IMR-90 (cell line): ENCODE measurements at regions not wholly inside any gene's neighbourhood (a gene's known extent, or its start where the extent isn't known, plus 50 kb on each side); places are given as distances from the start of the nearest gene placed in this dataset.

ENCODE experiments used
- ATAC-seq: fragments of 200-7000 bp; cut with Tn5 transposase; 2 replicates; pipeline ENCODE4 v1.9.1; 2020; ENCODE audit warnings: low read depth, mild to moderate bottlenecking, moderate library complexity
- BruUV-seq: library from RNA; stranded (reverse); fragments of 400-500 nt; replicated peaks from 2 replicates; lab custom pipeline; 2021; lab: Mats Ljungman, UMichigan
- CTCF ChIA-PET: fragments of 300-600 bp; formaldehyde crosslinking; extraction: SDS; loops from one replicate; lab custom pipeline; 2021; ENCODE audit warnings: antibody characterized with exemption; lab: Yijun Ruan, JAX
- POLR2A ChIA-PET: fragments of 300-600 bp; sonication (Branson Sonifier 250); formaldehyde crosslinking; loops from one replicate; lab custom pipeline; 2022; ENCODE audit warnings: antibody characterized with exemption; ENCODE audit not compliant: unreplicated experiment; lab: Charles Lee
- DNase-seq: peaks from one replicate; pipeline ENCODE4 v3.0.0; 2013
- H2AFZ ChIP-seq: replicated peaks from 2 replicates; pipeline ENCODE3; 2013; ENCODE audit warnings: low read length, mild to moderate bottlenecking; ENCODE audit not compliant: poor library complexity
- H2AK5ac ChIP-seq: 2 replicates; pipeline ENCODE4 v1.6.1; 2013; ENCODE audit warnings: low read depth, low read length, inconsistent platforms
- H2AK9ac ChIP-seq: replicated peaks from 2 replicates; pipeline ENCODE3; 2013; ENCODE audit warnings: mild to moderate bottlenecking, low read depth, low read length, moderate library complexity; ENCODE audit not compliant: poor library complexity
- H2BK120ac ChIP-seq: 2 replicates; pipeline ENCODE4 v1.6.1; 2013; ENCODE audit warnings: low read depth, low read length, inconsistent platforms
- H2BK15ac ChIP-seq: 3 replicates; pipeline ENCODE4 v1.6.1; 2013; ENCODE audit warnings: low read depth, low read length, inconsistent platforms
- H2BK20ac ChIP-seq: 2 replicates; pipeline ENCODE4 v1.6.1; 2013; ENCODE audit warnings: low read depth, mild to moderate bottlenecking, inconsistent platforms, low read length, moderate library complexity
- H2BK5ac ChIP-seq: 2 replicates; pipeline ENCODE4 v1.6.1; 2013; ENCODE audit warnings: mild to moderate bottlenecking, low read depth, low read length, inconsistent platforms; ENCODE audit not compliant: poor library complexity, severe bottlenecking
- H3K14ac ChIP-seq: replicated peaks from 2 replicates; pipeline ENCODE4 v1.6.1; 2013; ENCODE audit warnings: low read depth, low read length, inconsistent platforms
- H3K18ac ChIP-seq: 2 replicates; pipeline ENCODE4 v1.6.1; 2013; ENCODE audit warnings: low read depth, low read length, control low read depth
- H3K23ac ChIP-seq: 2 replicates; pipeline ENCODE4 v1.6.1; 2013; ENCODE audit warnings: low read depth, low read length, inconsistent platforms
- H3K27ac ChIP-seq: 2 replicates; pipeline ENCODE4 v1.5.1; 2013; ENCODE audit warnings: mild to moderate bottlenecking, control low read depth, low read length; ENCODE audit not compliant: insufficient read depth
- H3K27me3 ChIP-seq: 2 replicates; pipeline ENCODE4 v1.6.1; 2013; ENCODE audit warnings: low read length; ENCODE audit not compliant: control insufficient read depth, insufficient read depth
- H3K36me3 ChIP-seq: 2 replicates; pipeline ENCODE4 v1.6.1; 2013; ENCODE audit warnings: low read length, mixed read lengths; ENCODE audit not compliant: control insufficient read depth, insufficient read depth
- H3K4ac ChIP-seq: 2 replicates; pipeline ENCODE4 v1.6.1; 2013; ENCODE audit warnings: low read depth, low read length, inconsistent platforms
- H3K4me1 ChIP-seq: 2 replicates; pipeline ENCODE4 v1.6.1; 2013; ENCODE audit warnings: low read length, mixed read lengths; ENCODE audit not compliant: control insufficient read depth, insufficient read depth
- H3K4me2 ChIP-seq: 2 replicates; pipeline ENCODE4 v1.6.1; 2013; ENCODE audit warnings: low read depth, mild to moderate bottlenecking, control low read depth, low read length, moderate library complexity
- H3K4me3 ChIP-seq: 2 replicates; pipeline ENCODE4 v1.5.1; 2013; ENCODE audit warnings: low read depth, mild to moderate bottlenecking, control low read depth, low read length, moderate library complexity; ENCODE audit not compliant: insufficient read depth
- H3K56ac ChIP-seq: 2 replicates; pipeline ENCODE4 v1.6.1; 2013; ENCODE audit warnings: low read length, inconsistent platforms; ENCODE audit not compliant: insufficient read depth; ENCODE audit errors: extremely low read depth
- H3K79me1 ChIP-seq, 2 experiments: 2 replicates each; pipeline ENCODE4 v1.6.1; 2013; ENCODE audit warnings: low read length in 2 of 2, inconsistent platforms in 1 of 2, low read depth in 1 of 2
- H3K9ac ChIP-seq: 2 replicates; pipeline ENCODE4 v1.6.1; 2013; ENCODE audit warnings: low read depth, low read length, control low read depth
- H3K9me1 ChIP-seq: 2 replicates; pipeline ENCODE4 v1.6.1; 2013; ENCODE audit warnings: low read length, inconsistent platforms; ENCODE audit not compliant: insufficient read depth
- H3K9me3 ChIP-seq: 2 replicates; pipeline ENCODE4 v1.6.1; 2013; ENCODE audit warnings: low read length; ENCODE audit not compliant: control insufficient read depth, insufficient read depth
- H4K20me1 ChIP-seq: 2 replicates; pipeline ENCODE4 v1.6.1; 2013; ENCODE audit warnings: low read length, inconsistent platforms; ENCODE audit not compliant: insufficient read depth
- H4K5ac ChIP-seq: 2 replicates; pipeline ENCODE4 v1.6.1; 2013; ENCODE audit warnings: mild to moderate bottlenecking, low read depth, low read length, control low read depth
- H4K8ac ChIP-seq, 2 experiments: 2 replicates each; pipeline ENCODE4 v1.6.1; 2013; ENCODE audit warnings: low read depth in 2 of 2, low read length in 2 of 2, control low read depth in 1 of 2, inconsistent platforms in 1 of 2
- H4K91ac ChIP-seq: 2 replicates; pipeline ENCODE4 v1.6.1; 2013; ENCODE audit warnings: low read depth, low read length, inconsistent platforms; ENCODE audit not compliant: insufficient read depth
- BHLHE40 ChIP-seq: fragments of 150-350 bp; IDR thresholded peaks from 2 replicates; pipeline ENCODE4 v1.6.1; 2016; ENCODE audit warnings: mild to moderate bottlenecking, low read depth, low read length
- CEBPB ChIP-seq: IDR thresholded peaks from 2 replicates; pipeline ENCODE4 v1.6.1; 2012; ENCODE audit warnings: low read depth, low read length, improper control_type of control experiment
- CHD1 ChIP-seq: IDR thresholded peaks from 2 replicates; pipeline ENCODE4 v1.6.1; 2012; ENCODE audit warnings: low read depth, low read length, improper control_type of control experiment
- FOS ChIP-seq: fragments of 150-350 bp; IDR thresholded peaks from 2 replicates; pipeline ENCODE4 v1.6.1; 2016; ENCODE audit warnings: low read depth, low read length
- MAFK ChIP-seq: IDR thresholded peaks from 2 replicates; pipeline ENCODE4 v1.6.1; 2012; ENCODE audit warnings: low read depth, low read length, improper control_type of control experiment
- MAZ ChIP-seq: IDR thresholded peaks from 2 replicates; pipeline ENCODE4 v1.6.1; 2012; ENCODE audit warnings: low read depth, mild to moderate bottlenecking, low read length, improper control_type of control experiment, moderate library complexity, borderline replicate concordance
- MXI1 ChIP-seq: IDR thresholded peaks from 2 replicates; pipeline ENCODE4 v1.6.1; 2012; ENCODE audit warnings: low read depth, mild to moderate bottlenecking, low read length, moderate library complexity, borderline replicate concordance
- NFE2L2 ChIP-seq: fragments of 150-350 bp; IDR thresholded peaks from 2 replicates; pipeline ENCODE4 v1.6.1; 2016; ENCODE audit warnings: low read depth, mild to moderate bottlenecking, low read length
- POLR2A ChIP-seq: IDR thresholded peaks from 2 replicates; pipeline ENCODE4 v1.6.1; 2012; ENCODE audit warnings: mild to moderate bottlenecking, low read depth, low read length
- RAD21 ChIP-seq: IDR thresholded peaks from 2 replicates; pipeline ENCODE4 v1.6.1; 2012; ENCODE audit warnings: low read length, improper control_type of control experiment
- RCOR1 ChIP-seq: IDR thresholded peaks from 2 replicates; pipeline ENCODE4 v1.6.1; 2012; ENCODE audit warnings: mild to moderate bottlenecking, low read length, improper control_type of control experiment; ENCODE audit not compliant: insufficient replicate concordance
- RFX5 ChIP-seq: IDR thresholded peaks from 2 replicates; pipeline ENCODE4 v1.8.0; 2012; ENCODE audit warnings: low read depth, mild to moderate bottlenecking, low read length, moderate library complexity
- SMC3 ChIP-seq: fragments of 150-350 bp; IDR thresholded peaks from 2 replicates; pipeline ENCODE4 v1.6.1; 2016; ENCODE audit warnings: low read depth, mild to moderate bottlenecking, antibody characterized with exemption, low read length, moderate library complexity
- WGBS, 2 experiments: methylation state at CpG; one replicate each; pipeline versions ENCODE4 v1.1.5 to v1.1.7; 2013; ENCODE audit warnings: missing lambda C conversion rate in 2 of 2; ENCODE audit not compliant: insufficient read length in 1 of 2; ENCODE audit errors: extremely low coverage in 2 of 2; 5-methylcytosine and 5-hydroxymethylcytosine counted together
- dilution Hi-C: fragments of 300-500 bp; cut with HindIII; formaldehyde crosslinking; loops from one replicate; pipeline ENCODE4 v1.14.3; 2018; ENCODE audit warnings: low sequenced_read_pairs; ENCODE audit not compliant: unreplicated experiment
- in situ Hi-C: fragments of 300-500 bp; cut with MboI; formaldehyde crosslinking; loops from 3 replicates; pipeline ENCODE4 v1.14.3; 2019; ENCODE audit warnings: low sequenced_read_pairs, inconsistent platforms, mixed read lengths
- intact Hi-C: fragments of 100-400 bp; cut with micrococcal nuclease; formaldehyde crosslinking; loops from 2 replicates; pipeline ENCODE4 v1.10.0; 2022
- TF ChIP-seq, protein P1 (sequence below): fragments of 150-350 bp; IDR thresholded peaks from 2 replicates; pipeline ENCODE4 v1.6.1; 2016; ENCODE audit warnings: low read depth, mild to moderate bottlenecking, low read length, moderate library complexity, borderline replicate concordance
- TF ChIP-seq, protein P2 (sequence below): conservative IDR thresholded peaks from 2 replicates; pipeline ENCODE4 v1.5.1; 2012; ENCODE audit warnings: mild to moderate bottlenecking, low read depth, low read length, improper control_type of control experiment
- TF ChIP-seq, protein P3 (sequence below): fragments of 150-350 bp; IDR thresholded peaks from 2 replicates; pipeline ENCODE4 v1.6.1; 2017; ENCODE audit warnings: mild to moderate bottlenecking, antibody characterized with exemption, low read length, low read depth

DNA sequence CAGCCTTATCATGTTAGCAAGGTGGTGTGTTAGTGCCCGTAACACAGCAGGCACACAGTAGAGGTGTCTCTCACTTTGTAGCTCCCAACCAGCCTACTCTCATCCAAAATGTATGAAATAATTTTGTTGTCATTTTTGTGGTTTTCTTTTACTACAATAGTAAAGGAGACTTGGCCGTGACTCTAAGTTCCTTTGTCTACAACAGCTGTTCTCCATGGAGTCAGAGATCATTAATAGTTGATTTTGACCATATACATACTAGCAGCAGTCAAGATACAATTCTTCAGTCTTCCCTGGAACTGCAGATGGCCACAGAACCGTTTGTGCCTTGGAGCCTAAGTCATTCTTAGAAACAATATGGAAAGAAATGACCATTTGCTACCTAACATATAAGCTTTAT is 567.1 kb downstream of the TLR4 start:
- Histone ChIP-seq H2AFZ (no peak overlapping the region), H4K91ac (no peak overlapping the region), H2AK9ac (no peak overlapping the region), H4K5ac (no peak overlapping the region), H2AK5ac (no peak overlapping the region), H3K36me3 (no peaks in the 10 kb centered on the region), H4K20me1 (no peaks in the 10 kb centered on the region), H3K79me1 (no peaks in the 10 kb centered on the region), H3K23ac (no peak overlapping the region), H3K9ac (no peak overlapping the region), H2BK120ac (no peak overlapping the region), H3K14ac (no peak overlapping the region), H3K4me2 (no peak overlapping the region), H3K27me3 (no peaks in the 10 kb centered on the region), H2BK5ac (no peak overlapping the region), H3K56ac (no peak overlapping the region), H3K4me1 (no peaks in the 10 kb centered on the region), H3K4ac (no peak overlapping the region), H2BK20ac (no peak overlapping the region), H3K9me1 (no peaks in the 10 kb centered on the region), H3K18ac (no peak overlapping the region), H4K8ac (no peak overlapping the region), H3K27ac (no peak overlapping the region), H3K4me3 (no peak overlapping the region), H3K9me3 (peaks cover 5% of the 10 kb centered on the region), H2BK15ac (no peak overlapping the region)
- ChIA-PET CTCF (no interaction called here), POLR2A (no interaction called here)
- DNase-seq = no peak
- dilution Hi-C loops = no loop called here
- no TSS peak for BruUV-seq
- WGBS, 2 experiments = no CpG with 5 or more reads among the region's 3 CpGs
- intact Hi-C loops = no loop called here
- ATAC-seq = no peak
- TF ChIP-seq CHD1 (no peak), CEBPB (no peak), RFX5 (no peak), RAD21 (no peak), POLR2A (no peak), RCOR1 (no peak), SMC3 (no peak), FOS (no peak), NFE2L2 (no peak), MAFK (no peak), BHLHE40 (no peak), MXI1 (no peak), MAZ (no peak)
- TF ChIP-seq, protein P1, sequence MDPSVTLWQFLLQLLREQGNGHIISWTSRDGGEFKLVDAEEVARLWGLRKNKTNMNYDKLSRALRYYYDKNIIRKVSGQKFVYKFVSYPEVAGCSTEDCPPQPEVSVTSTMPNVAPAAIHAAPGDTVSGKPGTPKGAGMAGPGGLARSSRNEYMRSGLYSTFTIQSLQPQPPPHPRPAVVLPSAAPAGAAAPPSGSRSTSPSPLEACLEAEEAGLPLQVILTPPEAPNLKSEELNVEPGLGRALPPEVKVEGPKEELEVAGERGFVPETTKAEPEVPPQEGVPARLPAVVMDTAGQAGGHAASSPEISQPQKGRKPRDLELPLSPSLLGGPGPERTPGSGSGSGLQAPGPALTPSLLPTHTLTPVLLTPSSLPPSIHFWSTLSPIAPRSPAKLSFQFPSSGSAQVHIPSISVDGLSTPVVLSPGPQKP = no peak
- TF ChIP-seq, protein P2, sequence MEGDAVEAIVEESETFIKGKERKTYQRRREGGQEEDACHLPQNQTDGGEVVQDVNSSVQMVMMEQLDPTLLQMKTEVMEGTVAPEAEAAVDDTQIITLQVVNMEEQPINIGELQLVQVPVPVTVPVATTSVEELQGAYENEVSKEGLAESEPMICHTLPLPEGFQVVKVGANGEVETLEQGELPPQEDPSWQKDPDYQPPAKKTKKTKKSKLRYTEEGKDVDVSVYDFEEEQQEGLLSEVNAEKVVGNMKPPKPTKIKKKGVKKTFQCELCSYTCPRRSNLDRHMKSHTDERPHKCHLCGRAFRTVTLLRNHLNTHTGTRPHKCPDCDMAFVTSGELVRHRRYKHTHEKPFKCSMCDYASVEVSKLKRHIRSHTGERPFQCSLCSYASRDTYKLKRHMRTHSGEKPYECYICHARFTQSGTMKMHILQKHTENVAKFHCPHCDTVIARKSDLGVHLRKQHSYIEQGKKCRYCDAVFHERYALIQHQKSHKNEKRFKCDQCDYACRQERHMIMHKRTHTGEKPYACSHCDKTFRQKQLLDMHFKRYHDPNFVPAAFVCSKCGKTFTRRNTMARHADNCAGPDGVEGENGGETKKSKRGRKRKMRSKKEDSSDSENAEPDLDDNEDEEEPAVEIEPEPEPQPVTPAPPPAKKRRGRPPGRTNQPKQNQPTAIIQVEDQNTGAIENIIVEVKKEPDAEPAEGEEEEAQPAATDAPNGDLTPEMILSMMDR = no peak
- TF ChIP-seq, protein P3, sequence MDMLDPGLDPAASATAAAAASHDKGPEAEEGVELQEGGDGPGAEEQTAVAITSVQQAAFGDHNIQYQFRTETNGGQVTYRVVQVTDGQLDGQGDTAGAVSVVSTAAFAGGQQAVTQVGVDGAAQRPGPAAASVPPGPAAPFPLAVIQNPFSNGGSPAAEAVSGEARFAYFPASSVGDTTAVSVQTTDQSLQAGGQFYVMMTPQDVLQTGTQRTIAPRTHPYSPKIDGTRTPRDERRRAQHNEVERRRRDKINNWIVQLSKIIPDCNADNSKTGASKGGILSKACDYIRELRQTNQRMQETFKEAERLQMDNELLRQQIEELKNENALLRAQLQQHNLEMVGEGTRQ = no peak
- in situ Hi-C loops = no loop called here
